Natural killer cell treated with Interleukin-12 subunit alpha and Interleukin-12 subunit beta and Interleukin-15 and Interleukin-18, amount 100 ng/mL, for 72 hours (primary cell): ENCODE measurements at regions not wholly inside any gene's neighbourhood (a gene's known extent, or its start where the extent isn't known, plus 50 kb on each side); places are given as distances from the start of the nearest gene placed in this dataset.

Experiments used
- ATAC-seq, 2 donors: fragments of 150-1000 bp; cut with Tn5 transposase in 1 of 2; sonication (Bioruptor Pico), chemical (Tn5 transposase) in 1 of 2; 2 replicates each; pipeline ENCODE4 v1.10.0; 2021
- DNase-seq: peaks from one replicate; pipeline ENCODE4 v3.0.0; 2022; ENCODE audit warnings: low spot score
- H3K27ac Mint-ChIP-seq, 2 donors: 1 replicate in 1 of 2; 2 replicates in 1 of 2; pipeline ENCODE4 v1.8.0; 2022; ENCODE audit warnings: mixed read lengths in 2 of 2, mild to moderate bottlenecking in 1 of 2, moderate library complexity in 1 of 2
- H3K27me3 Mint-ChIP-seq, 2 donors: 1 replicate in 1 of 2; 2 replicates in 1 of 2; pipeline ENCODE4 v1.8.0; 2022; ENCODE audit warnings: mixed read lengths in 2 of 2
- H3K36me3 Mint-ChIP-seq: one replicate; pipeline ENCODE4 v1.8.0; 2022; ENCODE audit warnings: mixed read lengths
- H3K4me1 Mint-ChIP-seq, 2 donors: 1 replicate in 1 of 2; 2 replicates in 1 of 2; pipeline ENCODE4 v1.8.0; 2022; ENCODE audit warnings: low read depth in 2 of 2, mixed read lengths in 2 of 2, mild to moderate bottlenecking in 1 of 2
- H3K4me3 Mint-ChIP-seq: one replicate; pipeline ENCODE4 v1.8.0; 2022; ENCODE audit warnings: mixed read lengths
- H3K9me3 Mint-ChIP-seq: 2 replicates; pipeline ENCODE4 v1.8.0; 2022; ENCODE audit warnings: mixed read lengths

- Mint-ChIP-seq H3K27me3 (peaks cover 2 to 3% of the 10 kb centered on the region in 2 donors), H3K36me3 (no peaks in the 10 kb centered on the region), H3K4me1 (no peaks in the 10 kb centered on the region), H3K27ac (no peak overlapping the region), H3K4me3 (no peak overlapping the region), H3K9me3 (no peaks in the 10 kb centered on the region)
- DNase-seq (no peak), ATAC-seq (no peak)
Observed at GRCh38 chr7:35366167-35367155, 112.6 kb upstream of the TBX20 start.

DNA sequence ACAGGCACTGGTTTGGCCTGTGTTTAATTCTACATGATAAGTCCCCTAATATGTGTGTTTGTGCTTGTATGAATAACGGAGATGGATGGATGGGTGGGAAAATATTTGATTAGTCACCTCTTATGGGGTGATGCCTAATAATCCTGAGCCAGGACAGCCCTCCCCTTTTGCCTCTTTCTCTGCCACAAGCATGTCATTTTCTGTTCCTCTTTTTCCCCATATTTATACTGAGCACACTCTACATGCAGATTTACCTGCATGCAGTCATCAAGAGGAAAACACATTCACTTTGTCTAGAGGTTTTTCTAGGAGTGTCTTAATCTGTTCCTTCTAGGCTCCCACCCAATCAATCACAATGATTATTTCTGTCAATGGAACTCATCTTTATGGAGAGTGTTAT lies 111.6 kb upstream of the TBX20 start:
- H3K4me1 Mint-ChIP-seq: no peaks in the 10 kb centered on the region
- no peaks in the 10 kb centered on the region for H3K36me3 Mint-ChIP-seq
- ATAC-seq (no peak), DNase-seq (no peak)
- H3K27ac Mint-ChIP-seq: no peak overlapping the region
- H3K27me3 Mint-ChIP-seq: peaks cover 3 to 12% of the 10 kb centered on the region in 2 donors
- no peaks in the 10 kb centered on the region for H3K9me3 Mint-ChIP-seq
- H3K4me3 Mint-ChIP-seq: no peak overlapping the region

GRCh38 chr7:35362341-35362740 lies 108.4 kb upstream of the TBX20 start:
- Mint-ChIP-seq H3K4me3 (no peak overlapping the region), H3K9me3 (no peaks in the 10 kb centered on the region), H3K36me3 (no peaks in the 10 kb centered on the region), H3K27me3 (peaks cover 3 to 15% of the 10 kb centered on the region in 2 donors), H3K27ac (no peak overlapping the region), H3K4me1 (no peaks in the 10 kb centered on the region)
- DNase-seq (no peak), ATAC-seq (no peak)

DNA sequence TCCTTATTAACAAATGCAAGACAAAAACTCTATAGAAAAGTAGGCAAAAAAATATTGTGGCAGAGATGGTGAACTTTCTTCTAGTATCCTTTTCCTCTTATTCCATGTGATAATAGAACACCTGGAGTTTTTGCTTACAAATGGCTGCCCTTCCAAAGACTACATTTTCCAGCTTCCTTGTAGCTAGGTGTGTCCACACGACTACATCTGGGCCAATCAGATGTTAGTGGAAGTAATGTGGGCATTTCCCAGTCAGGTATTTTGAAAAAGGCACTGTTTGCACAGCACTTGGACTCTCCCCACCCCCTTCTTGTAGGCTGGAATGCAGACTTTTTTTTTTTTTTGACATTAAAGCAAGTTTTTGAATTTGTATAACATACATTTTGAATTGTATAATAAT lies 105.5 kb upstream of the TBX20 start:
- H3K36me3 Mint-ChIP-seq: no peaks in the 10 kb centered on the region
- no peak overlapping the region for H3K4me3 Mint-ChIP-seq
- ATAC-seq (no peak), DNase-seq (no peak)
- H3K9me3 Mint-ChIP-seq: no peaks in the 10 kb centered on the region
- H3K27me3 Mint-ChIP-seq: peaks cover 14 to 35% of the 10 kb centered on the region in 2 donors
- H3K27ac Mint-ChIP-seq: no peak overlapping the region
- no peaks in the 10 kb centered on the region for H3K4me1 Mint-ChIP-seq

GRCh38 chr7:35356495-35356894 lies 102.6 kb upstream of the TBX20 start:
- no peaks in the 10 kb centered on the region for H3K36me3 Mint-ChIP-seq
- H3K27ac Mint-ChIP-seq: no peak overlapping the region
- no peak overlapping the region for H3K4me3 Mint-ChIP-seq
- no peak for DNase-seq
- H3K9me3 Mint-ChIP-seq: no peaks in the 10 kb centered on the region
- peak in 1 of 2 donors; percentile 24 for ATAC-seq
- no peaks in the 10 kb centered on the region for H3K4me1 Mint-ChIP-seq
- peaks cover 14 to 39% of the 10 kb centered on the region in 2 donors for H3K27me3 Mint-ChIP-seq

DNA sequence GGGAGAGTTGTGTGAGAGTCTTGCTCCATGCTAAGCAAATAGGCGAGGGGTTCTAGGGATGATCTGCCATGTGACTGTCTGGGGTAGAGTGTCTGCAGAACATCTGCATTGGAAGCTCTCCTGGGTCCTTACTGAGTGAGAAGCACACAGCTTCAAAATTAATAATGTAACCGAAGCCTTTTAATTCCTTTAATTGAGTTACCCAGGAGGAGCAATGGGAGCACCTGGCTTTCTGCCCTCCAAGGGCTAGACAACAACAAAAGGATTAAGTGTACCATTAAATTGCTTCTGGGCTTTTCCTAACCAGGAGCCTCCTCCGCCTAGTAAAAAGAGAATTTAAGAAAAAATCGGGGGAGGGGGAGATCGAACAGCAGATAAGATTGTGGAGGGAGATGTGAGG lies 102.0 kb upstream of the TBX20 start:
- no peaks in the 10 kb centered on the region for H3K36me3 Mint-ChIP-seq
- no peak for ATAC-seq
- no peaks in the 10 kb centered on the region for H3K4me1 Mint-ChIP-seq

GRCh38 chr7:35355199-35355598 lies 101.3 kb upstream of the TBX20 start:
- Mint-ChIP-seq H3K4me1 (no peaks in the 10 kb centered on the region), H3K9me3 (no peaks in the 10 kb centered on the region)

More for the DNA sequence above, 102.0 kb upstream of the TBX20 start:
- DNase-seq: no peak
- Mint-ChIP-seq H3K27me3 (peaks cover 17 to 39% of the 10 kb centered on the region in 2 donors), H3K9me3 (no peaks in the 10 kb centered on the region), H3K4me3 (no peak overlapping the region), H3K27ac (no peak overlapping the region)

DNA sequence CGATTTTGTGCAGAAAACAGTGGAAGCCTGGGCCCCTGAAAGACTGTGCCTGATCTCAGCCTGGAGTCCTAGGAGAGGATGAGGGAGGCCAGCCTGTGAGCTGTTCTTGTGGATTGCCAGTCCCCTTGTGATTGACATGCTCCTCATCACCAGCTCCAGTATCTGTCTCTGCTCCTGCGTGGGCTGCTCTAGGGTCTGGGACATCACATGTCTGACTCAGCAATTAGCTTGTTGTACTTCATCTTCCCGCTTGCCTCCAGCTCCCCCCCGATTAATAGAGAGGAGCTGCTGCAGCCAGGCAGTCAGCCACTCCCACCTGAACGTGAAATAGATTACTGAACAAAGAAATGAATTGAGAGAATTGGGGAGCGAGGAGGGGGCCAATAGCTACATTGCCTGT lies 99.6 kb upstream of the TBX20 start:
- Mint-ChIP-seq H3K36me3 (no peaks in the 10 kb centered on the region), H3K9me3 (no peaks in the 10 kb centered on the region), H3K4me3 (no peak overlapping the region), H3K27me3 (peaks cover 17 to 42% of the 10 kb centered on the region in 2 donors), H3K27ac (no peak overlapping the region), H3K4me1 (no peaks in the 10 kb centered on the region)
- no peak for ATAC-seq
- no peak for DNase-seq

More at GRCh38 chr7:35355199-35355598, 101.3 kb upstream of the TBX20 start:
- Mint-ChIP-seq H3K4me3 (no peak overlapping the region), H3K27ac (no peak overlapping the region), H3K27me3 (peaks cover 17 to 34% of the 10 kb centered on the region in 2 donors), H3K36me3 (no peaks in the 10 kb centered on the region)
- no peak for DNase-seq
- no peak for ATAC-seq

GRCh38 chr7:35351466-35351865 lies 97.6 kb upstream of the TBX20 start:
- no peaks in the 10 kb centered on the region for H3K36me3 Mint-ChIP-seq
- H3K4me1 Mint-ChIP-seq: no peaks in the 10 kb centered on the region
- peaks cover 19 to 32% of the 10 kb centered on the region in 2 donors for H3K27me3 Mint-ChIP-seq
- DNase-seq (no peak), ATAC-seq (no peak)
- H3K27ac Mint-ChIP-seq: no peak overlapping the region
- no peaks in the 10 kb centered on the region for H3K9me3 Mint-ChIP-seq
- no peak overlapping the region for H3K4me3 Mint-ChIP-seq

DNA sequence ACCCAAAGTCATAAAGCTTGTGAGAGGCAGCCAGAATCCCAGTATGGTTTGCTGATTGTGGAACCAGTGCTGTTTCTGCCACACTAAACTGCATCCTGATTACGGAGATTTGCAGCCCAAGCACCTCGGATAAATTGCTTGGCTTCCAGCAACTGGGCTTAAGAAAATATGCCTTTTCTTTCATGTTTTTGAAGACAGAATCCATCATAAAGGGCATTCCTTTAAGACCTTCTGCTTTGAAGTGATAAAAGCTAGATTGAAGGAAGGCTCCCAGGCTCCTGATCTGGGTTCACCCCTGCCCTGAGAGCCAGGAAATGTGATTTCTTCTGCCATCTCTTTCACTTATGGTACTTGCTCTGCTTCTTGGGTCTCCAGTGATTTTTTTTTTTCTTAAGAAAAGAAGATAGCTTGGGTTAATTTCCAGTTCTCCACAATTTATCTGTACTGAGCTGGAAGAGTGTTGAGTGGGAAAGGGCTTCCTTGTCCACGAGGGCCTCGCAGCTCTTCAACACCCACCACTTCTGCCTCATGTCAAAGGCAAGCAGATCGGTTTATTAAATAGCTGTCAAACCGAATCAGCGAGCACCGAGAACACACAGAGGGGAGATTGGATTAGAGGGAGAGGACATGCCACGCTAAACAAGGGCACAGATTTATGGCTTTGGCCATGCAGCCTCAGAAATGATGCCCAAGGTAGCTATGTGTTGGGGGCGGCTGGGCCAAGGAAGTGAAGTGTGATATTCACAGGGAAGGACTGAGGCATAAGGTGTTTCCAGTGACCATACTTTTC lies 94.9 kb upstream of the TBX20 start:
- DNase-seq (no peak), ATAC-seq (no peak)
- Mint-ChIP-seq H3K4me1 (no peaks in the 10 kb centered on the region), H3K4me3 (no peak overlapping the region), H3K27ac (no peak overlapping the region), H3K27me3 (peaks cover 16 to 21% of the 10 kb centered on the region in 2 donors), H3K36me3 (no peaks in the 10 kb centered on the region), H3K9me3 (no peaks in the 10 kb centered on the region)

GRCh38 chr7:35342786-35343185 lies 88.9 kb upstream of the TBX20 start:
- Mint-ChIP-seq H3K4me3 (no peak overlapping the region), H3K4me1 (no peaks in the 10 kb centered on the region), H3K36me3 (no peaks in the 10 kb centered on the region), H3K27me3 (peaks cover 21 to 23% of the 10 kb centered on the region in 2 donors), H3K27ac (no peak overlapping the region), H3K9me3 (no peaks in the 10 kb centered on the region)
- no peak for DNase-seq
- ATAC-seq: no peak

- Mint-ChIP-seq H3K9me3 (no peaks in the 10 kb centered on the region), H3K27ac (no peak overlapping the region), H3K4me3 (no peak overlapping the region), H3K4me1 (no peaks in the 10 kb centered on the region), H3K27me3 (peaks cover 21 to 38% of the 10 kb centered on the region in 2 donors), H3K36me3 (no peaks in the 10 kb centered on the region)
- DNase-seq (no peak), ATAC-seq (no peak)
Observed at GRCh38 chr7:35339811-35340210, 85.9 kb upstream of the TBX20 start.

GRCh38 chr7:35336444-35336843 lies 82.5 kb upstream of the TBX20 start:
- no peaks in the 10 kb centered on the region for H3K9me3 Mint-ChIP-seq
- H3K4me3 Mint-ChIP-seq: no peak overlapping the region
- H3K36me3 Mint-ChIP-seq: no peaks in the 10 kb centered on the region
- H3K27me3 Mint-ChIP-seq: peaks cover 13 to 37% of the 10 kb centered on the region in 2 donors
- ATAC-seq (peak in 1 of 2 donors; percentile 22), DNase-seq (no peak)
- H3K4me1 Mint-ChIP-seq: no peaks in the 10 kb centered on the region
- H3K27ac Mint-ChIP-seq: no peak overlapping the region

- H3K4me3 Mint-ChIP-seq: no peak overlapping the region
- DNase-seq: no peak
- peaks cover 13 to 45% of the 10 kb centered on the region in 2 donors for H3K27me3 Mint-ChIP-seq
- ATAC-seq: no peak
- H3K4me1 Mint-ChIP-seq: no peaks in the 10 kb centered on the region
- no peaks in the 10 kb centered on the region for H3K9me3 Mint-ChIP-seq
- no peak overlapping the region for H3K27ac Mint-ChIP-seq
- no peaks in the 10 kb centered on the region for H3K36me3 Mint-ChIP-seq
Observed at GRCh38 chr7:35334506-35334905, 80.6 kb upstream of the TBX20 start.
